Central memory CD8-positive, alpha-beta T cell (primary cell): ENCODE measurements at regions not wholly inside any gene's neighbourhood (a gene's known extent, or its start where the extent isn't known, plus 50 kb on each side); places are given as distances from the start of the nearest gene placed in this dataset.

ENCODE experiments used
- ATAC-seq: fragments of 150-1000 bp; cut with Tn5 transposase; replicated peaks from 2 replicates; pipeline ENCODE4 v1.10.0; 2022; ENCODE audit warnings: mild to moderate bottlenecking, moderate FRiP score, moderate number of reproducible peaks; ENCODE audit not compliant: poor library complexity, severe bottlenecking; ENCODE audit errors: extremely low read depth
- DNase-seq, 2 donors: peaks; one replicate each; pipeline ENCODE4 v3.0.0; 2021; ENCODE audit warnings: low spot score in 2 of 2
- H3K27ac Mint-ChIP-seq: one replicate; pipeline ENCODE4 v1.8.0; 2022; ENCODE audit warnings: low read depth, mild to moderate bottlenecking, moderate library complexity, mixed read lengths
- H3K27me3 Mint-ChIP-seq: one replicate; pipeline ENCODE4 v1.8.0; 2022; ENCODE audit warnings: mixed read lengths
- H3K36me3 Mint-ChIP-seq: one replicate; pipeline ENCODE4 v1.8.0; 2022; ENCODE audit warnings: mild to moderate bottlenecking, moderate library complexity, mixed read lengths; ENCODE audit not compliant: insufficient read depth
- H3K4me1 Mint-ChIP-seq: one replicate; pipeline ENCODE4 v1.8.0; 2022; ENCODE audit warnings: mixed read lengths
- H3K4me3 Mint-ChIP-seq: one replicate; pipeline ENCODE4 v1.8.0; 2022; ENCODE audit warnings: mild to moderate bottlenecking, moderate library complexity, mixed read lengths
- H3K9me3 Mint-ChIP-seq: one replicate; pipeline ENCODE4 v1.8.0; 2022; ENCODE audit warnings: mixed read lengths

GRCh38 chr4:123553733-123554637, 157.4 kb downstream of the SPRY1 start:
- H3K27ac Mint-ChIP-seq = no peak overlapping the region
- ATAC-seq (no peak), DNase-seq (no peak)
- no peak overlapping the region for H3K4me3 Mint-ChIP-seq
- H3K36me3 Mint-ChIP-seq = no peaks in the 10 kb centered on the region
- peaks cover 5% of the 10 kb centered on the region for H3K9me3 Mint-ChIP-seq
- H3K27me3 Mint-ChIP-seq = no peaks in the 10 kb centered on the region
- no peaks in the 10 kb centered on the region for H3K4me1 Mint-ChIP-seq

- no peaks in the 10 kb centered on the region for H3K27me3 Mint-ChIP-seq
- H3K4me1 Mint-ChIP-seq = no peaks in the 10 kb centered on the region
- H3K27ac Mint-ChIP-seq = no peak overlapping the region
- peaks cover 2% of the 10 kb centered on the region for H3K9me3 Mint-ChIP-seq
- no peak for DNase-seq
- no peak for ATAC-seq
- no peak overlapping the region for H3K4me3 Mint-ChIP-seq
- no peaks in the 10 kb centered on the region for H3K36me3 Mint-ChIP-seq
Measured at GRCh38 chr4:123554801-123555232, 158.2 kb downstream of the SPRY1 start.

GRCh38 chr4:123555233-123555806, 158.7 kb downstream of the SPRY1 start:
- H3K27ac Mint-ChIP-seq = no peak overlapping the region
- no peaks in the 10 kb centered on the region for H3K27me3 Mint-ChIP-seq
- no peaks in the 10 kb centered on the region for H3K9me3 Mint-ChIP-seq
- no peak overlapping the region for H3K4me3 Mint-ChIP-seq
- no peaks in the 10 kb centered on the region for H3K36me3 Mint-ChIP-seq
- no peak for DNase-seq
- no peaks in the 10 kb centered on the region for H3K4me1 Mint-ChIP-seq
- no peak for ATAC-seq

- no peaks in the 10 kb centered on the region for H3K36me3 Mint-ChIP-seq
- ATAC-seq = no peak
- no peak for DNase-seq
- no peak overlapping the region for H3K27ac Mint-ChIP-seq
- H3K9me3 Mint-ChIP-seq = no peaks in the 10 kb centered on the region
- H3K27me3 Mint-ChIP-seq = no peaks in the 10 kb centered on the region
- H3K4me1 Mint-ChIP-seq = no peaks in the 10 kb centered on the region
- H3K4me3 Mint-ChIP-seq = no peak overlapping the region
Measured at GRCh38 chr4:123555807-123556273, 159.2 kb downstream of the SPRY1 start.

- Mint-ChIP-seq H3K27me3 (no peaks in the 10 kb centered on the region), H3K9me3 (no peaks in the 10 kb centered on the region), H3K4me3 (no peak overlapping the region), H3K4me1 (no peaks in the 10 kb centered on the region), H3K27ac (no peak overlapping the region), H3K36me3 (no peaks in the 10 kb centered on the region)
- no peak for ATAC-seq
- DNase-seq = no peak
Measured at GRCh38 chr4:123556526-123556925, 159.9 kb downstream of the SPRY1 start.

GRCh38 chr4:123557857-123558536, 161.4 kb downstream of the SPRY1 start:
- Mint-ChIP-seq H3K27me3 (no peaks in the 10 kb centered on the region), H3K36me3 (no peaks in the 10 kb centered on the region), H3K27ac (no peak overlapping the region), H3K9me3 (no peaks in the 10 kb centered on the region), H3K4me1 (no peaks in the 10 kb centered on the region), H3K4me3 (no peak overlapping the region)
- DNase-seq (no peak), ATAC-seq (no peak)

GRCh38 chr4:123558865-123559264, 162.3 kb downstream of the SPRY1 start:
- Mint-ChIP-seq H3K9me3 (no peaks in the 10 kb centered on the region), H3K27ac (no peak overlapping the region), H3K4me1 (no peaks in the 10 kb centered on the region), H3K27me3 (no peaks in the 10 kb centered on the region), H3K4me3 (no peak overlapping the region), H3K36me3 (no peaks in the 10 kb centered on the region)
- DNase-seq (no peak), ATAC-seq (no peak)

GRCh38 chr4:123559955-123560871, 163.6 kb downstream of the SPRY1 start:
- H3K27me3 Mint-ChIP-seq = no peaks in the 10 kb centered on the region
- no peaks in the 10 kb centered on the region for H3K36me3 Mint-ChIP-seq
- H3K27ac Mint-ChIP-seq = no peak overlapping the region
- no peaks in the 10 kb centered on the region for H3K9me3 Mint-ChIP-seq
- ATAC-seq (no peak), DNase-seq (no peak)
- H3K4me3 Mint-ChIP-seq = no peak overlapping the region
- H3K4me1 Mint-ChIP-seq = no peaks in the 10 kb centered on the region

- DNase-seq = no peak
- H3K4me3 Mint-ChIP-seq = no peak overlapping the region
- no peaks in the 10 kb centered on the region for H3K9me3 Mint-ChIP-seq
- H3K4me1 Mint-ChIP-seq = no peaks in the 10 kb centered on the region
- no peak for ATAC-seq
- no peaks in the 10 kb centered on the region for H3K27me3 Mint-ChIP-seq
- no peak overlapping the region for H3K27ac Mint-ChIP-seq
- H3K36me3 Mint-ChIP-seq = no peaks in the 10 kb centered on the region
Measured at GRCh38 chr4:123561525-123561924, 164.9 kb downstream of the SPRY1 start.

- no peaks in the 10 kb centered on the region for H3K36me3 Mint-ChIP-seq
- no peak overlapping the region for H3K4me3 Mint-ChIP-seq
- no peaks in the 10 kb centered on the region for H3K4me1 Mint-ChIP-seq
- H3K9me3 Mint-ChIP-seq = no peaks in the 10 kb centered on the region
- no peaks in the 10 kb centered on the region for H3K27me3 Mint-ChIP-seq
- H3K27ac Mint-ChIP-seq = no peak overlapping the region
- ATAC-seq (no peak), DNase-seq (no peak)
Measured at GRCh38 chr4:123562994-123563750, 166.6 kb downstream of the SPRY1 start.

- Mint-ChIP-seq H3K36me3 (no peaks in the 10 kb centered on the region), H3K27me3 (no peaks in the 10 kb centered on the region), H3K4me1 (no peaks in the 10 kb centered on the region), H3K9me3 (no peaks in the 10 kb centered on the region), H3K4me3 (no peak overlapping the region), H3K27ac (no peak overlapping the region)
- ATAC-seq (peak; percentile 72), DNase-seq (no peak)
Measured at GRCh38 chr4:123564758-123565346, 168.3 kb downstream of the SPRY1 start.
